ENCODE measurements at regions not wholly inside any gene's neighbourhood (a gene's known extent, or its start where the extent isn't known, plus 50 kb on each side); places are given as distances from the start of the nearest gene placed in this dataset.
"Not testable (repeated sequence)": the region's sequence is repeated elsewhere in the genome, so short reads cannot be mapped to it uniquely, and the experiment has no call there.

DNA sequence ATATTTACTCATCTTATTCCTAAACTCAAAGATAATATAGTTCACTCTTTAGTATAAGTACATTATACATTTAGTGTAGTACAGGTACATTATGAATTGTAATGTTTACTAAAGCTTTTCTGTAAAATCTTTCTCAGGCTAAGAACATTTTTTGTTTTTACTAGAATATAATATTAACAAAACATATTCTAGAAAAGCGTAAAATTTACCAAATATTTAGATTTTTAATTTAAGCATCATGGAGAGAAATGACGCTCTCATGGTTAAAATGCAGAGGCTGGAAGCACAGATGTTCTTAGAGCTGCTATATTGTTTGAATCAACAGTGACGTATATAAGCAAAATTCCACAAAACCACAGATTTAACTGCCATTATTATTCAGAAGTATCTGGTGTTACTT, 54.7 kb upstream of the NBPF15 start:
- TF ChIP-seq, protein P1, sequence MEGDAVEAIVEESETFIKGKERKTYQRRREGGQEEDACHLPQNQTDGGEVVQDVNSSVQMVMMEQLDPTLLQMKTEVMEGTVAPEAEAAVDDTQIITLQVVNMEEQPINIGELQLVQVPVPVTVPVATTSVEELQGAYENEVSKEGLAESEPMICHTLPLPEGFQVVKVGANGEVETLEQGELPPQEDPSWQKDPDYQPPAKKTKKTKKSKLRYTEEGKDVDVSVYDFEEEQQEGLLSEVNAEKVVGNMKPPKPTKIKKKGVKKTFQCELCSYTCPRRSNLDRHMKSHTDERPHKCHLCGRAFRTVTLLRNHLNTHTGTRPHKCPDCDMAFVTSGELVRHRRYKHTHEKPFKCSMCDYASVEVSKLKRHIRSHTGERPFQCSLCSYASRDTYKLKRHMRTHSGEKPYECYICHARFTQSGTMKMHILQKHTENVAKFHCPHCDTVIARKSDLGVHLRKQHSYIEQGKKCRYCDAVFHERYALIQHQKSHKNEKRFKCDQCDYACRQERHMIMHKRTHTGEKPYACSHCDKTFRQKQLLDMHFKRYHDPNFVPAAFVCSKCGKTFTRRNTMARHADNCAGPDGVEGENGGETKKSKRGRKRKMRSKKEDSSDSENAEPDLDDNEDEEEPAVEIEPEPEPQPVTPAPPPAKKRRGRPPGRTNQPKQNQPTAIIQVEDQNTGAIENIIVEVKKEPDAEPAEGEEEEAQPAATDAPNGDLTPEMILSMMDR (IDR thresholded peaks at IDR 0.05), result not testable (repeated sequence)
- not testable (repeated sequence) for TF ChIP-seq POLR2A, POLR2AphosphoS5 (IDR thresholded peaks at IDR 0.05)
